K562 (cell line): ENCODE measurements at regions not wholly inside any gene's neighbourhood (a gene's known extent, or its start where the extent isn't known, plus 50 kb on each side); places are given as distances from the start of the nearest gene placed in this dataset.

Experiments used
- TF ChIP-seq, protein P1 (sequence below), 2 experiments: fragments of 450-650 bp in 1 of 2; sonication (generic) in 1 of 2; formaldehyde crosslinking in 1 of 2; IDR thresholded peaks; 2 replicates each; pipeline versions ENCODE4 v1.7.1 to v1.9.0; 2016 to 2022; ENCODE audit warnings: inconsistent platforms in 1 of 2, mild to moderate bottlenecking in 1 of 2, missing genetic modification reagents in 1 of 2

GRCh38 chr6:23511817-23512216 lies 614.2 kb upstream of the NRSN1 start (continued):
- TF ChIP-seq, protein P1, sequence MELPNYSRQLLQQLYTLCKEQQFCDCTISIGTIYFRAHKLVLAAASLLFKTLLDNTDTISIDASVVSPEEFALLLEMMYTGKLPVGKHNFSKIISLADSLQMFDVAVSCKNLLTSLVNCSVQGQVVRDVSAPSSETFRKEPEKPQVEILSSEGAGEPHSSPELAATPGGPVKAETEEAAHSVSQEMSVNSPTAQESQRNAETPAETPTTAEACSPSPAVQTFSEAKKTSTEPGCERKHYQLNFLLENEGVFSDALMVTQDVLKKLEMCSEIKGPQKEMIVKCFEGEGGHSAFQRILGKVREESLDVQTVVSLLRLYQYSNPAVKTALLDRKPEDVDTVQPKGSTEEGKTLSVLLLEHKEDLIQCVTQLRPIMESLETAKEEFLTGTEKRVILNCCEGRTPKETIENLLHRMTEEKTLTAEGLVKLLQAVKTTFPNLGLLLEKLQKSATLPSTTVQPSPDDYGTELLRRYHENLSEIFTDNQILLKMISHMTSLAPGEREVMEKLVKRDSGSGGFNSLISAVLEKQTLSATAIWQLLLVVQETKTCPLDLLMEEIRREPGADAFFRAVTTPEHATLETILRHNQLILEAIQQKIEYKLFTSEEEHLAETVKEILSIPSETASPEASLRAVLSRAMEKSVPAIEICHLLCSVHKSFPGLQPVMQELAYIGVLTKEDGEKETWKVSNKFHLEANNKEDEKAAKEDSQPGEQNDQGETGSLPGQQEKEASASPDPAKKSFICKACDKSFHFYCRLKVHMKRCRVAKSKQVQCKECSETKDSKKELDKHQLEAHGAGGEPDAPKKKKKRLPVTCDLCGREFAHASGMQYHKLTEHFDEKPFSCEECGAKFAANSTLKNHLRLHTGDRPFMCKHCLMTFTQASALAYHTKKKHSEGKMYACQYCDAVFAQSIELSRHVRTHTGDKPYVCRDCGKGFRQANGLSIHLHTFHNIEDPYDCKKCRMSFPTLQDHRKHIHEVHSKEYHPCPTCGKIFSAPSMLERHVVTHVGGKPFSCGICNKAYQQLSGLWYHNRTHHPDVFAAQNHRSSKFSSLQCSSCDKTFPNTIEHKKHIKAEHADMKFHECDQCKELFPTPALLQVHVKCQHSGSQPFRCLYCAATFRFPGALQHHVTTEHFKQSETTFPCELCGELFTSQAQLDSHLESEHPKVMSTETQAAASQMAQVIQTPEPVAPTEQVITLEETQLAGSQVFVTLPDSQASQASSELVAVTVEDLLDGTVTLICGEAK (IDR thresholded peaks at IDR 0.05), result no peak
- TF ChIP-seq, protein P1 (CRISPR knock-in tag; IDR thresholded peaks at IDR 0.05), result no peak
